ENCODE measurements at regions not wholly inside any gene's neighbourhood (a gene's known extent, or its start where the extent isn't known, plus 50 kb on each side); places are given as distances from the start of the nearest gene placed in this dataset.

- no peaks in the 10 kb centered on the region for H3K27me3 Mint-ChIP-seq (ENCODE audit: insufficient read depth, low read depth, poor library complexity)
- no peak overlapping the region for H3K27ac ChIP-seq (ENCODE audit: low read depth)
Measured at GRCh38 chr5:130335117-130335516, 430.9 kb downstream of the CHSY3 start.

More at GRCh38 chr5:130335117-130335516, 430.9 kb downstream of the CHSY3 start:
- no peak overlapping the region for H3K4me2 ChIP-seq
- no peak for ATAC-seq
- H3K4me3 Mint-ChIP-seq = no peak overlapping the region
- no peaks in the 10 kb centered on the region for H3K27me3 ChIP-seq (ENCODE audit: insufficient read depth)
- H3K4me3 ChIP-seq = no peak overlapping the region
- no peaks in the 10 kb centered on the region for H3K36me3 ChIP-seq (ENCODE audit: insufficient read depth)
- no peaks in the 10 kb centered on the region for H3K79me2 ChIP-seq (replicated peaks; ENCODE audit: insufficient read depth)
- no peaks in the 10 kb centered on the region for H4K20me1 ChIP-seq (replicated peaks; ENCODE audit: insufficient read depth)
- no peak overlapping the region for H3K27ac Mint-ChIP-seq
- DNase-seq (ENCODE audit: low spot score) = no peak
- H3K4me1 ChIP-seq (ENCODE audit: insufficient read depth) = peaks cover 4% of the 10 kb centered on the region; the same call in 1 of the 2 replicates
- peaks cover 17% of the 10 kb centered on the region for H3K9me3 Mint-ChIP-seq
- H3K9me2 ChIP-seq (ENCODE audit: insufficient read depth) = 0 out of 2 replicates have a peak, but pooled peaks cover 5% of the 10 kb centered on the region
- no peaks in the 10 kb centered on the region for H3F3A ChIP-seq (replicated peaks; ENCODE audit: low read depth)
- TF ChIP-seq EZH2 (IDR thresholded peaks at IDR 0.05; ENCODE audit: low read depth, unreplicated experiment) (no peak), STAT1 (IDR thresholded peaks at IDR 0.05; ENCODE audit: unreplicated experiment) (no peak), CREB1 (CRISPR knock-in tag; IDR thresholded peaks at IDR 0.05; ENCODE audit: low read depth) (no peak), ZNF462 (CRISPR knock-in tag; IDR thresholded peaks at IDR 0.05) (no peak), CTCF (conservative IDR thresholded peaks at IDR 0.05; ENCODE audit: low read depth in 2 of 2) (no peak)
- H3K36me3 Mint-ChIP-seq (ENCODE audit: low read depth) = peaks cover 17% of the 10 kb centered on the region
- H2AFZ ChIP-seq = no peak overlapping the region
- H3K4me1 Mint-ChIP-seq = peaks cover 9% of the 10 kb centered on the region; the same call in 2 of the 3 replicates

Measured in GM23338 (cell line).